ENCODE measurements at regions not wholly inside any gene's neighbourhood (a gene's known extent, or its start where the extent isn't known, plus 50 kb on each side); places are given as distances from the start of the nearest gene placed in this dataset.

GRCh38 chr6:6823030-6823429 lies 234.5 kb downstream of the LY86 start:
- no peak for DNase-seq (ENCODE audit: unreplicated experiment)
- no peak overlapping the region for H3K4me3 Mint-ChIP-seq (ENCODE audit: unreplicated experiment)
- no peaks in the 10 kb centered on the region for H3K27me3 Mint-ChIP-seq (ENCODE audit: insufficient read depth, unreplicated experiment)
- no peaks in the 10 kb centered on the region for H3K36me3 Mint-ChIP-seq (ENCODE audit: insufficient read depth, unreplicated experiment)
- ChIA-PET POLR2A (interaction anchor here (0.6 to 4.1 kb wide), 2 partner anchors 11 to 53 kb away, joined by 3 to 24 read pairs; no protein-coding TSS in a partner anchor), CTCF (interaction anchor here (0.5 kb wide), 1 partner anchor 549 kb away, joined by 3 read pairs; no protein-coding TSS in a partner anchor)
- no peak overlapping the region for H3K27ac Mint-ChIP-seq (ENCODE audit: low read depth, unreplicated experiment)
- no peaks in the 10 kb centered on the region for H3K9me3 Mint-ChIP-seq (ENCODE audit: unreplicated experiment)
- BruUV-seq (replicated peaks) = no TSS peak
- intact Hi-C loops (cut with micrococcal nuclease) = no loop called here
- no peak for TF ChIP-seq CTCF (IDR thresholded peaks at IDR 0.05; ENCODE audit: unreplicated experiment)
- H3K4me1 Mint-ChIP-seq (ENCODE audit: insufficient read depth, unreplicated experiment) = peaks cover 52% of the 10 kb centered on the region

GRCh38 chr6:6823568-6824224 lies 235.2 kb downstream of the LY86 start:
- Mint-ChIP-seq H3K27me3 (ENCODE audit: insufficient read depth, unreplicated experiment) (no peaks in the 10 kb centered on the region), H3K27ac (ENCODE audit: low read depth, unreplicated experiment) (peak overlapping the region; percentile 31), H3K9me3 (ENCODE audit: unreplicated experiment) (no peaks in the 10 kb centered on the region), H3K4me1 (ENCODE audit: insufficient read depth, unreplicated experiment) (peaks cover 52% of the 10 kb centered on the region), H3K36me3 (ENCODE audit: insufficient read depth, unreplicated experiment) (peaks cover 6% of the 10 kb centered on the region), H3K4me3 (ENCODE audit: unreplicated experiment) (no peak overlapping the region)
- CTCF ChIA-PET = no interaction called here
- intact Hi-C loops (cut with micrococcal nuclease) = no loop called here
- no TSS peak for BruUV-seq (replicated peaks)
- DNase-seq (ENCODE audit: unreplicated experiment) = no peak
- no peak for TF ChIP-seq CTCF (IDR thresholded peaks at IDR 0.05; ENCODE audit: unreplicated experiment)
- POLR2A ChIA-PET = interaction anchor here (1.3 to 4.1 kb wide), 4 partner anchors 12 to 72 kb away, joined by 4 to 30 read pairs (median 22); no protein-coding TSS in a partner anchor

- Mint-ChIP-seq H3K27me3 (ENCODE audit: insufficient read depth, unreplicated experiment) (no peaks in the 10 kb centered on the region), H3K36me3 (ENCODE audit: insufficient read depth, unreplicated experiment) (peaks cover 6% of the 10 kb centered on the region), H3K4me1 (ENCODE audit: insufficient read depth, unreplicated experiment) (peaks cover 52% of the 10 kb centered on the region), H3K27ac (ENCODE audit: low read depth, unreplicated experiment) (peak overlapping the region; percentile 31), H3K4me3 (ENCODE audit: unreplicated experiment) (no peak overlapping the region), H3K9me3 (ENCODE audit: unreplicated experiment) (no peaks in the 10 kb centered on the region)
- no peak for TF ChIP-seq CTCF (IDR thresholded peaks at IDR 0.05; ENCODE audit: unreplicated experiment)
- POLR2A ChIA-PET = interaction anchor here (0.5 to 3.6 kb wide), 20 partner anchors 10 to 742 kb away, joined by 3 to 30 read pairs (median 4); partner anchors contain the start of gene RREB1
- DNase-seq (ENCODE audit: unreplicated experiment) = no peak
- intact Hi-C loops (cut with micrococcal nuclease) = no loop called here
- CTCF ChIA-PET = interaction anchor here (0.5 to 0.9 kb wide), 2 partner anchors 19 to 64 kb away, joined by 3 to 5 read pairs; no protein-coding TSS in a partner anchor
- BruUV-seq (replicated peaks) = no TSS peak
Observed at GRCh38 chr6:6824381-6824780, 235.9 kb downstream of the LY86 start.

- H3K36me3 Mint-ChIP-seq (ENCODE audit: insufficient read depth, unreplicated experiment) = peaks cover 6% of the 10 kb centered on the region
- peak overlapping the region; percentile 44 for H3K4me3 Mint-ChIP-seq (ENCODE audit: unreplicated experiment)
- peak overlapping the region; percentile 92 for H3K27ac Mint-ChIP-seq (ENCODE audit: low read depth, unreplicated experiment)
- peak; percentile 92 for DNase-seq (ENCODE audit: unreplicated experiment)
- intact Hi-C loops (cut with micrococcal nuclease) = no loop called here
- no peak for TF ChIP-seq CTCF (IDR thresholded peaks at IDR 0.05; ENCODE audit: unreplicated experiment)
- ChIA-PET CTCF (interaction anchor here (0.6 to 2.0 kb wide), 6 partner anchors 12 to 418 kb away, joined by 3 to 7 read pairs (median 4); no protein-coding TSS in a partner anchor), POLR2A (interaction anchor here (0.6 to 3.6 kb wide), 25 partner anchors 10 to 741 kb away, joined by 3 to 30 read pairs (median 5); partner anchors contain the start of gene RREB1)
- no peaks in the 10 kb centered on the region for H3K9me3 Mint-ChIP-seq (ENCODE audit: unreplicated experiment)
- peaks cover 50% of the 10 kb centered on the region for H3K4me1 Mint-ChIP-seq (ENCODE audit: insufficient read depth, unreplicated experiment)
- H3K27me3 Mint-ChIP-seq (ENCODE audit: insufficient read depth, unreplicated experiment) = no peaks in the 10 kb centered on the region
- no TSS peak for BruUV-seq (replicated peaks)
Observed at GRCh38 chr6:6825193-6825784, 236.8 kb downstream of the LY86 start.

Data from MCF 10A (cell line).